SK-N-SH (cell line): ENCODE measurements at regions not wholly inside any gene's neighbourhood (a gene's known extent, or its start where the extent isn't known, plus 50 kb on each side); places are given as distances from the start of the nearest gene placed in this dataset.

Experiments
- CTCF ChIP-seq: fragments of 200-600 bp; sonication (generic); IDR thresholded peaks from 2 replicates; pipeline ENCODE4 v1.6.1; 2017; ENCODE audit warnings: antibody characterized with exemption, mild to moderate bottlenecking, moderate library complexity
- MAX ChIP-seq: IDR thresholded peaks from 2 replicates; pipeline ENCODE4 v1.4.0; 2012; ENCODE audit warnings: low read depth
- NFIC ChIP-seq: IDR thresholded peaks from 2 replicates; pipeline ENCODE4 v1.4.0; 2012; ENCODE audit warnings: borderline replicate concordance
- RCOR1 ChIP-seq: fragments of 150-350 bp; IDR thresholded peaks from 2 replicates; pipeline ENCODE4 v1.6.1; 2017; ENCODE audit warnings: antibody characterized with exemption, low read length
- REST ChIP-seq: IDR thresholded peaks from 2 replicates; pipeline ENCODE4 v1.6.1; 2012; ENCODE audit warnings: mild to moderate bottlenecking, low read depth, low read length, moderate library complexity
- SMC3 ChIP-seq: IDR thresholded peaks from 2 replicates; pipeline ENCODE4 v1.6.1; 2012; ENCODE audit warnings: low read depth, low read length, improper control_type of control experiment

- no peak for TF ChIP-seq NFIC
- TF ChIP-seq CTCF = no peak
- no peak for TF ChIP-seq MAX
- TF ChIP-seq REST = no peak
- no peak for TF ChIP-seq RCOR1
- TF ChIP-seq SMC3 = no peak
These were observed 506.7 kb downstream of the TMEM232 start for GRCh38 chr5:110219769-110220168.
